ENCODE measurements at regions not wholly inside any gene's neighbourhood (a gene's known extent, or its start where the extent isn't known, plus 50 kb on each side); places are given as distances from the start of the nearest gene placed in this dataset.

DNA sequence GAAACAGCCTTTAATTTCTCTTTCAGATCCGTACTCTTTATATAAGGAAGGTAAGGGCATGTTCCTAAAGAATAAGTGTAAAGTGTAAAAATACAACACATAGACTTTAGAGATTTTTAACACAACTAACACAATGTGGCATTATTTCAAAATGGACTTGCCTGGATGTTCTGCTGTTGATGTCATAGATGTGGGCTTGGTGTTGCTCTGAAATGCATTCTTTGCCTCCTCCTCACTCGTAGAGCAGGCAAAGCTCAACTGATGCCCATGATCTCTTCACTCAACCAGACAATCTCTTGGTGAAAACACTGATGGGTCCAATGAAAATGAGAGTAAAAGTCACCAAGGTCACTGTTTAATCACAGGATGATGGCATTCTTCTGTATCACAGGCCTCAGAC lies 174.2 kb upstream of the TCERG1L start:
- Histone ChIP-seq H3K27me3 (ENCODE audit: control insufficient read depth, insufficient read depth, low read length) (no peaks in the 10 kb centered on the region), H3K4me3 (ENCODE audit: low read depth, low read length) (no peak overlapping the region), H3K36me3 (ENCODE audit: control insufficient read depth, insufficient read depth, low read length) (no peaks in the 10 kb centered on the region)
- TF ChIP-seq, protein P1, sequence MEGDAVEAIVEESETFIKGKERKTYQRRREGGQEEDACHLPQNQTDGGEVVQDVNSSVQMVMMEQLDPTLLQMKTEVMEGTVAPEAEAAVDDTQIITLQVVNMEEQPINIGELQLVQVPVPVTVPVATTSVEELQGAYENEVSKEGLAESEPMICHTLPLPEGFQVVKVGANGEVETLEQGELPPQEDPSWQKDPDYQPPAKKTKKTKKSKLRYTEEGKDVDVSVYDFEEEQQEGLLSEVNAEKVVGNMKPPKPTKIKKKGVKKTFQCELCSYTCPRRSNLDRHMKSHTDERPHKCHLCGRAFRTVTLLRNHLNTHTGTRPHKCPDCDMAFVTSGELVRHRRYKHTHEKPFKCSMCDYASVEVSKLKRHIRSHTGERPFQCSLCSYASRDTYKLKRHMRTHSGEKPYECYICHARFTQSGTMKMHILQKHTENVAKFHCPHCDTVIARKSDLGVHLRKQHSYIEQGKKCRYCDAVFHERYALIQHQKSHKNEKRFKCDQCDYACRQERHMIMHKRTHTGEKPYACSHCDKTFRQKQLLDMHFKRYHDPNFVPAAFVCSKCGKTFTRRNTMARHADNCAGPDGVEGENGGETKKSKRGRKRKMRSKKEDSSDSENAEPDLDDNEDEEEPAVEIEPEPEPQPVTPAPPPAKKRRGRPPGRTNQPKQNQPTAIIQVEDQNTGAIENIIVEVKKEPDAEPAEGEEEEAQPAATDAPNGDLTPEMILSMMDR (IDR thresholded peaks at IDR 0.05; ENCODE audit: insufficient read depth, low read length, poor library complexity, severe bottlenecking): no peak
- DNase-seq (ENCODE audit: low read depth): no peak

DNA sequence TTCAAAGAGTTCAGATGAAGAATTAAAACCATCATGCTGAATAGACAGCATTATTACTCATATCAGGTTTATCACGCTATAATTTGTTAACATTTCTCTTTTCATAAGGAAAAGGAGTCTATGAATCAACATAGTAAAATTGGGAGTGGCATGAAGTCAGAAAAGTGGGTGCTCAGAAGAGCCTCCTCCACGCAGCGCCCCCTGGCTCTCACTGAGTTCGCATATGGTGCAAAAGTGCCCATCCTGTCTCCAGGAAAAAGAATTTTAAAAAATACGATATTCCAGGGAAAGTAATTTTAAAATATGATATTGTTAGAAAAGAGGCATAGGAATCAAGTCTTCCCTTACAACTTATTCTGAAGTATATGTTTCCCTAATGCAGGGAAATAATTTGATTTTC lies 176.3 kb upstream of the TCERG1L start:
- H3K4me3 ChIP-seq (ENCODE audit: low read depth, low read length): no peak overlapping the region
- H3K27me3 ChIP-seq (ENCODE audit: control insufficient read depth, insufficient read depth, low read length): no peaks in the 10 kb centered on the region
- H3K36me3 ChIP-seq (ENCODE audit: control insufficient read depth, insufficient read depth, low read length): no peaks in the 10 kb centered on the region
- no peak for DNase-seq (ENCODE audit: low read depth)
- TF ChIP-seq, protein P1 (IDR thresholded peaks at IDR 0.05; ENCODE audit: insufficient read depth, low read length, poor library complexity, severe bottlenecking): no peak

DNA sequence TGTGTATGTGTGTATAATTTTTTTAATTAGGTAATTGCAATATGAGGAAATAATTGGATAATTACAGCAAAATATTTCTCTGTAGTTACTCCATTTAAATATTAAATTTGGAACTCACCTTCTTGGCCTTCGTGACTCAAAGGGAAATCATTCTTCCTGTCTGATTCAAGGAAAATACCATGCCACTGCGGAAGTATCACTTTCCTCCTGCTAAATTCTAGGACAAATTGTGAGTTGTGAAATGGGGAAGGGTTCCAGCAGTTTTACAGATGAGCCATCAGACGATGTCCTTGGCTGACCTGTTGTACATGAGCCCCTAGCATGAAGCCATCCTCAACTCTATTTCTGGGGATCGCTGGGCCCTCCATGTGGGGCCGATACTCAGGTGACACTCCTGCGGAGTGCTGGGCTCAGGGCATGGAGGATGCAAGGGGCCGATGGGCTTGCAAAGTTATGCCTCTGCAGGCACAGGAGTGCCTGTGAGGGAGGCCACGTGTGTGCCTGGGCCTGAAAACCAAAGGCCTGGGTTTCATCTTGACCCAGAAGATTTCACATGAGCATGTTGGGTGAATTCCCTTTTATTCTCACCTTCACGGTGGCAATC lies 179.6 kb upstream of the TCERG1L start:
- TF ChIP-seq, protein P1 (IDR thresholded peaks at IDR 0.05; ENCODE audit: insufficient read depth, low read length, poor library complexity, severe bottlenecking): no peak
- Histone ChIP-seq H3K4me3 (ENCODE audit: low read depth, low read length) (no peak overlapping the region), H3K36me3 (ENCODE audit: control insufficient read depth, insufficient read depth, low read length) (no peaks in the 10 kb centered on the region), H3K27me3 (ENCODE audit: control insufficient read depth, insufficient read depth, low read length) (no peaks in the 10 kb centered on the region)
- no peak for DNase-seq (ENCODE audit: low read depth)

DNA sequence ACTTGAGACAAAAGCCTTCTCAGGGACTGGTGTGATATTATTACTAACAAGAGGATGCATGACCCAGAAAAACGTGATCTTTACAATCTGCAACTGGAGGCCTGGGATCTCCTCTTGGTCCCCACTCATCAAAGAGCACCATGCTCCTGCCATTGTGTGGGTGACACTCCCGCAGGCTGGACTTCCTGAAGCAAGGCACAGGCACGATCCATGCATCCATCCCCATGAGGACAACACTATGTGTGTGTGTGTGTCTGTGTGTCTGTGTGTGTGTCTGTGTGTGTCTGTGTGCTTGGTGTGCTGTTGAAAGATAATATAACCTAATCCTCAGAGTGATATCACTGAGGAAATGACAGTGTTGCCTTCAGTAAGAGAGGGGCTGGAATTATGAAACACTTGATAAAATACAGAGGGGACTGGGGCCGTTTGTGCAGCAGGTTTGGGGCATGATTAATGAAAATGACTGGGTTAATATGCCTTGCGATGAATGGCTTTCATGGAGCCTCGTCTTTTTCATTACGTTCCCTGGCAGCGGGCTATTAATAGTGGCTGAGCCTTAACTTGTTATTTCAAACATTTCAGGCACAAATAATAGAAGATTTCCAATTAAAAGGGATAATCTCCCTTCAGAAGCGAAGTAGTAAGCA lies 180.8 kb upstream of the TCERG1L start:
- H3K4me3 ChIP-seq (ENCODE audit: low read depth, low read length): no peak overlapping the region
- no peak for DNase-seq (ENCODE audit: low read depth)
- TF ChIP-seq, protein P1 (IDR thresholded peaks at IDR 0.05; ENCODE audit: insufficient read depth, low read length, poor library complexity, severe bottlenecking): no peak
- H3K36me3 ChIP-seq (ENCODE audit: control insufficient read depth, insufficient read depth, low read length): no peaks in the 10 kb centered on the region
- no peaks in the 10 kb centered on the region for H3K27me3 ChIP-seq (ENCODE audit: control insufficient read depth, insufficient read depth, low read length)

DNA sequence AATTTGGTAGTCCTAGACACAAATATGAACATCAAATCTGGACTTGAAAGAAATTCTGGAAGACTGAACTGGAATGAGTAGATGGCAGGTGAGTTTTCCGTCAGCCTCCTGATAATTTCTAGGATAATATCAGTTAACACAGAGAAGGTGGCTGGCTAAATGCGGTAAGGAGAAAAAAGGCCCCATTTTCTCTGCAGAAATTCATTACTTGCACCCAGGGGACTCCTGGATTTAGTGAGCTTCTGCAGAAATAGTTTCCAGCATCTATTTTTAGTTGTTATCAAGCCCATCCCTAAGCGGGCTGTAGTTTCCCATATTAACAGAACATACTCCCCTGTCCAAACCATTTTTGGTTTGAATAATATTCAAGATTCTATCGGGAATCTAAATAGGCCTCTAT lies 181.9 kb upstream of the TCERG1L start:
- TF ChIP-seq, protein P1 (IDR thresholded peaks at IDR 0.05; ENCODE audit: insufficient read depth, low read length, poor library complexity, severe bottlenecking): no peak
- Histone ChIP-seq H3K4me3 (ENCODE audit: low read depth, low read length) (no peak overlapping the region), H3K36me3 (ENCODE audit: control insufficient read depth, insufficient read depth, low read length) (no peaks in the 10 kb centered on the region), H3K27me3 (ENCODE audit: control insufficient read depth, insufficient read depth, low read length) (no peaks in the 10 kb centered on the region)
- DNase-seq (ENCODE audit: low read depth): no peak

DNA sequence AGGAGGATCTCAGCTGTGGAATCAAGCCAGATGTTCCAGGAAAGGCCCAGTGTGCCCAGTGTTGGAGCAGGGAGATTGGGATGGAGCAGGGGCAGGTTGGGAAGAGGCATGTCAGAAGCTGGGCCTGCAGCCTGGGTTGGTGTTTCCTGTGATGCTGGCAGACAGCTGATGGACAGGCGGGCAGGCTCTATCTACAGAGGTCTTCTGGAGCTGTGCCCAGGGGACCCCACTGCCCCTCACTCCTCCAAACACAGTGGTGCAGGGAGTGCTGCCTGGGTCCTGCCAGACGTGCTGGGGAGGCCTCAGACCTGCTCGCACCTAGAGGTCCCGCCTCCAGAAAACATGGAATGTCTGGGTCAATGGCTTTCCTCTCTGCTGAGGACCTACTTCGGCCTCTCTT lies 182.9 kb upstream of the TCERG1L start:
- H3K27me3 ChIP-seq (ENCODE audit: control insufficient read depth, insufficient read depth, low read length): no peaks in the 10 kb centered on the region
- TF ChIP-seq, protein P1 (IDR thresholded peaks at IDR 0.05; ENCODE audit: insufficient read depth, low read length, poor library complexity, severe bottlenecking): no peak
- DNase-seq (ENCODE audit: low read depth): no peak
- no peak overlapping the region for H3K4me3 ChIP-seq (ENCODE audit: low read depth, low read length)
- H3K36me3 ChIP-seq (ENCODE audit: control insufficient read depth, insufficient read depth, low read length): no peaks in the 10 kb centered on the region

Data from kidney epithelial cell (primary cell).